OCI-LY7 (cell line): ENCODE measurements at regions not wholly inside any gene's neighbourhood (a gene's known extent, or its start where the extent isn't known, plus 50 kb on each side); places are given as distances from the start of the nearest gene placed in this dataset.

Experiments used
- CTCF ChIP-seq: fragments of 200-600 bp; sonication (generic); conservative IDR thresholded peaks from 2 replicates; pipeline ENCODE4 v1.5.1; 2014; ENCODE audit warnings: mild to moderate bottlenecking, antibody characterized with exemption, low read length, moderate library complexity, mixed read lengths
- EZH2phosphoT487 ChIP-seq: fragments of 200-600 bp; sonication (generic); IDR thresholded peaks from 2 replicates; pipeline ENCODE4 v1.6.1; 2018; ENCODE audit warnings: low read depth, borderline replicate concordance, mild to moderate bottlenecking, mixed run types, antibody characterized with exemption, low read length, moderate library complexity, mixed read lengths

- TF ChIP-seq CTCF = no peak
- no peak for TF ChIP-seq EZH2phosphoT487
These were observed 246.4 kb downstream of the VAPA start for GRCh38 chr18:10160251-10160650.
